DMS79 treated with DMSO at 0.1 percent for 48 hours (cell line): ENCODE measurements at regions not wholly inside any gene's neighbourhood (a gene's known extent, or its start where the extent isn't known, plus 50 kb on each side); places are given as distances from the start of the nearest gene placed in this dataset.

Experiments
- DNase-seq: peaks from one replicate; lab custom pipeline; 2025; lab: John Stamatoyannopoulos, UW

- DNase-seq = no peak
Measured at GRCh38 chr4:127162741-127163140, 470.0 kb upstream of the INTU start.

- DNase-seq = no peak
Measured at GRCh38 chr4:127165971-127166370, 466.8 kb upstream of the INTU start.

DNA sequence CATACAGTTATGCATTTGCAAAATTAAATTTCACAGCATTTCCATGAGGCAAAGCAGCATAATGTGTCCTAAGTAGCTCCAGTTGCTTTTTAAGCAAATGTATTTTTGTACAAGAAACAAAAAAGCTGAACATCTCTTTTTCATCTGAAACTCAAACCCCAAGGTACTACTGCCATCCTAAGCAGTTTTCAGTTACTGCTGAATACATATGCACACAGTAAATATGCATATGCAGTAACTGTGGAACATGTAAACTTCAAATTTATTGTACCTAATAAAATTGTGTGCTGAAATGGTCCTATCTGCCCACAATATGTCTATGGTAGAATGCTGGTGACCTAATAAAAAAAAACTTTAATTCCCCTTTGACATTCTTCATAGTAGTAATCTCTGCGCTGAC lies 458.6 kb upstream of the INTU start:
- no peak for DNase-seq

GRCh38 chr4:127174616-127175015 lies 458.1 kb upstream of the INTU start:
- DNase-seq = no peak

DNA sequence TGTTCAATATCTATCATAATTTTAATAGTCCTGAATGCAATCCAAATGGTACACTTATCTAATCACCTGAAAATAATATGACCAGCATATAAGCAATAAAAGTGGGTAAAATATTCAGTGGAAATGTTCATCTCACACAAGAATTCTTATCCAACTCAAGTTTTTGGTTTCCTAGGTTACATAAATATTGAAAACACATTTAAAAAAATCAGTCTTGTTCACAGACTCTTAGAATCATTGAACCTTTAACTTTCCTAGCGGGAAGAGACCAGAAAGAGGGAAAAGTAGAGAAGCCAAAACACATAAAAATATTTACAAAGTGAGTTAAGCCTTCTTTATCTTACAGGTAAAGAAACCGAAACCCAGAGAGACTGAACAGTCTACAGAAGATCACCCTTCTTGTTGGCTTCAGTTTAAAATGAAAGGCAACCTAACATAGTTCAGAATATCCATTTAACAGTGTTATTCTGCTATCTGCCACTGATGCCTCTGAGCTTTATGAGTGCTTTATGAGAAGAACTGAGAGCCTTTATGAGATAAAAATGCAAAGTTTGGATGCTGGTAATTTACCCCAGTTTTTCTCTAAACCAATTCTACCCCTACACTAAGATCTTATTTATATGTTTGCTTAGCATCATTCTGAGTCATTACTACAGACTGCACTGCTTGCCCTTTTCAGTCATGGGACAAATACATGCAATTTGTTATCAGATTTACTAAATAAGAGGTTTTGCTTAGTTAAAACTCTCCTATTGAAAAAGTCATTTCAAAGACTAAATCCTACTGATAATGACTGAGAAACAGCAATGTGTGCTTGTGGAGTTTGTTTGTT lies 453.3 kb upstream of the INTU start:
- DNase-seq = no peak

DNA sequence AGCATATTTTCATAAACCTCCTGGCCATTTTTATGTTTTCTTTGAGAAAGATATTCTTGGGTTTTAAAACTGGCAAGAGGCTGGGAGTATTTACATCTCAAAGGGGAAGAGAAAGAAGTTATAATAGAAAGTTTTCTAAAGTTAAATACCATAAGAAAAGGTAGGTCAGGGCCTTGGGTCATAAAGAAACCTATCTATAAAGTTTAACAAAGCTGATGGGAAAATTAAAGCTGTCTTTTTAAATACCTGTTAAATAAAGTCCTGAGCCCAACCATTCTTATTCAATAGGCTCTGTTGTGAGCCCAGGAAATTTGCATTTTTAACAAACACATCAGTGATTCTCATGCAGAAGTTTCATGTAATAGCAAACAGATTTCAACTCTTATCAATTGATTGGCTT lies 451.8 kb upstream of the INTU start:
- no peak for DNase-seq

DNA sequence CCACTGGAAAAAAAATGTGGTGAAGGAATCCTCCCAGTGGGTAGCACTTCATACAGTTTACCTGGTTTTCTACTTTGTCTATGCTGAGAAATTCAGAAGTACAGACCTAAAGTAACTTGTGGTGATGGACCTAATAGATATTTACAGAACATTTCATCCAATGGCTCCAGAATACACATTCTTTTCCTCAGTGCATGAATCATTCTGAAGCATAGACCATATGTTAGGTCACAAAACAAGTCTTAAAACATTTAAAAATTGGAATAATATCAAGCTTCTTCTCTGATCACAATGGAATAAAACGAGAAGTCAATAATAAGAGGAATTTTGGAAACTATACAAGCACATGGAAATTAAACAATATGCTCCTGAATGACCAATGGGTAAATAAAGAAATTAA lies 450.1 kb upstream of the INTU start:
- DNase-seq = no peak

DNA sequence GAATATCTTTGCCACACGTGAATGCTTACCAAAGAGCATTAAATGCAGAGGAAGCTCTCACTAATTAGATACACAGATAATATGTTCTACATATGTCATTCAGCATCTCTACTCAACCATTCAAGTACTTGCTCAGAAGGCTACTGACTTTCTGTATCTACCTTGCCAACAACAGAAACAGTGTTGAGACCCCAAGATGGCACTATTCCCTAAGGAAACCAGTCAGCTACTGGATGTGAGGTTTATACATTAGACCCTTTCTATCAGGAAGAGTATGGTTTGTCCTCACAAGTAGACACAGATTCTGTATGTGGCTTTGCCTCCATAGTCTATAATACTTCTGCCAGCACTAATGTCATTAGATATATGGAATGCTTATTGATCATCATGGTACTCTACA lies 443.9 kb upstream of the INTU start:
- no peak for DNase-seq

DNA sequence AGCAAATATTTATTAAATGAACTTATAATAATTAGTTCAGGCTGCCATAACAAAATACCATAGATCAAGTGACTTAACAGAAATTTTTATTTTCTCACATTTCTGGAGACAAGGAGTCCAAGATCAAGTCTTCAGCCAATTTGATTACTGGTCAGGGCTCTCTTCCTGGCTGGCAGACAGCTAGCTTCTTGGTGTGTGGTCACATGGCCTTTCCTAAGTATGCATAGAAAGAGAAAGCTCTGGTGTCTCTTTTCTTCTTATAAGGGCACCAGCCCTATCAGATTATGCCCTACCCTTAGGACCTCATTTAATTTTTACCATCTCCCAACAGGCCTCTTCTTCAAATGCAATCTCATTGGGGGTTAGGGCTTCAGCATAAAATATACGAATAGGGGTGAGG lies 438.5 kb upstream of the INTU start:
- DNase-seq = no peak

DNA sequence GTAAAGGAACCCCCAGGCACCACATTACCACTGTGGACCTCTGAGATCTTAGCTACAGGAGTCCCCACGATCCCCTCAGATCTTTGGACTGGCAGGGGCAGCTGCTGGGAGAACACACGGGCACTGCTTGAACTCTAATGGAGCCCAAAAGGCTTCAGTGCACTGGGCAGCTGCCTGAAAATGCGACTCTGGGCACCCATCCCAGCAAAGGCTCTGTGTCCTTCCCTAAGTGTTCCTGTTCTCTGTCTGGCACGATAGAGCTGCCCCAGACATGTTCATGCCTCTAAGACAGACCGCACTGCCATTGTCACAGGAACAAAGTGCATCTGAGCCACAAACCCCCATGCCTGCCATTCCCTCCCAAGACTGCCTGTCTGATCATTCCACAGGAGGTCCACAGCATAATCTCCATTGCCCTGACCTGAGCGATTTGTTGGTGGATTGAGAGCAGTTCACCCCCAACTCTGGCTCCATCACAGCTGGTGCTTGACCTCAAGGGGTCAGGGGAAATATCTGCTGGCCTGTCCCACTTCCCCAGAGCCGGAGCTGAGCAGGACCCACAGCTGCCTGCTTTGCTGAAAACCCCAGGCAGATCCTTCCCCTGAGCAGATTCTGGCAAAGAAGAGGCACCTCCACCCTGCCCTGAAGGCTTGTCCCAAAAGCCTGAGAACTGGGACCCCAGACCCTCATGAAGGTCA lies 436.0 kb upstream of the INTU start:
- no peak for DNase-seq

- DNase-seq = no peak
Measured at GRCh38 chr4:127203562-127204200, 429.1 kb upstream of the INTU start.

GRCh38 chr4:127204322-127204721 lies 428.4 kb upstream of the INTU start:
- DNase-seq = no peak

GRCh38 chr4:127209580-127210095 lies 423.1 kb upstream of the INTU start:
- no peak for DNase-seq

DNA sequence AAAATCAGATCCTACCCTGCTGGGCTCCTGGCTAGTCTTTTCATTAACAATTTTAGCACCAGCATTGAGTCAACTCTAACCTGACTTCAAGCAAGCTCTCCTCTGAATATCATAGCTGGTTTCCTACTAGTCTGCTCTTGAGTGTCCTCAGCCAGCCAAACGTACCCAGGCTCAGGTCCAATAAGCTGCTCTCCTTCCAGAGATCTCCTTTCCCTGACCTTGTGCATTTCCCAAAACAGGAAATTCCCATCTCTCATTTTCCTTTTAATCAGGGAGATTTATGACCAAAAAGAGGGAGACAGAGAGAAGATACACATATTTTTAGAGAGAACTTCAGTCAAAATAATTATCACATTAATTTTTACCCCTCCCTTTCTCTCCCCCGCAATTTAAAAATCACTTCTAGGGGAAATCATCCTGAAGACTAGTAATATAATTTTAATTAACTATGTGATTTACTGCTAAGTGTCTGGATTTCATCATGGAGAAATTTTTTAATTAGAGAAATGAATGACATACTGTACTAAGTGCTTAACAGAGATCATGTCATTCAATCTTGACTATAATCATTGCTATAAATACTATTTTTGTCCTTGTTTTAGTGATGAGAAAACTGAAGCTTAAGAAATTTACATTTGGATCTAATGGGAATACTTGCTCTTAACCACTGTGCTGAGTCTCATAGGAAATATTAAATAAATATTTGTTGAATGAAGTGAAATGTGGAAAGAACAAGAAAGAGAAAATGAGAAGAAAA lies 421.7 kb upstream of the INTU start:
- DNase-seq = no peak

GRCh38 chr4:127211650-127212560 lies 420.9 kb upstream of the INTU start:
- DNase-seq = no peak

DNA sequence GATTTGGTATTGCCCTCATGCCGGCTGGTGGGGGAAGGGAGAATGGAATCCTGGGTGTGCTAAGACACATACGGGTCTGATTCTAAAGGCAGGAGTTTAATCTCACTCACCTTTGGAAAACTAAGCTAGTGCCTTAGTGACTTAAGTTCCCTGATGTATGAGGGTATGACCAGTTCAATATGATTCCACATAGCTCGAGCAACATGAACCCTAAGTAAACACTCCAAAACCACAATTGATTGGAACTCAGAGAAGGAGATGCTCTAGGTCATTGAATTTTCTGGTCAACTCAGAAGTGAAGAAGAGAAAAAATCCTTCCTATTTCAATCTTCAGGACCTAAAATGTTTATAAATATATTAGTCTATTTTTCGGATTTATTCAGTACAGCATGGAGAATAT lies 420.1 kb upstream of the INTU start:
- no peak for DNase-seq

DNA sequence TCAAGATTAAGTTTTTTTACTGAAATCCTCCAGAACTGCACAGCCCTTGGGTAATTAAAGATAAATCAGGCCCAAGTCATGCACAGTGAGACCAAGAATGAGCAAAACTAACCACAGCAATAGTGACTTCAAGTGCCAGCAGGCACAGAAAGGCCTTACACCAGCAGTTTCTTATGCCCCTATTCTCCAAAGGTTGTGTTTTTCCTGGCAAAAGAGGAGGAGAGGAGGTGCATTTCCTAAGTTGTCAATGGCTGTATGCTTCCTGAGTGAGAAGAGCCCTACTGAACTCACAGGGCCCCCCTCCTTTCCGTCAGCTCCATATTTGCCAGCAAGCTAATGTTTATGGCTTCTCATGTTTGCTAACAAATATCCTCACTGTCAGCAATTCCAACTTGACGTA lies 418.7 kb upstream of the INTU start:
- DNase-seq = no peak

- DNase-seq = no peak
Measured at GRCh38 chr4:127214931-127215330, 417.8 kb upstream of the INTU start.

- DNase-seq = no peak
Measured at GRCh38 chr4:127217586-127218229, 415.0 kb upstream of the INTU start.

DNA sequence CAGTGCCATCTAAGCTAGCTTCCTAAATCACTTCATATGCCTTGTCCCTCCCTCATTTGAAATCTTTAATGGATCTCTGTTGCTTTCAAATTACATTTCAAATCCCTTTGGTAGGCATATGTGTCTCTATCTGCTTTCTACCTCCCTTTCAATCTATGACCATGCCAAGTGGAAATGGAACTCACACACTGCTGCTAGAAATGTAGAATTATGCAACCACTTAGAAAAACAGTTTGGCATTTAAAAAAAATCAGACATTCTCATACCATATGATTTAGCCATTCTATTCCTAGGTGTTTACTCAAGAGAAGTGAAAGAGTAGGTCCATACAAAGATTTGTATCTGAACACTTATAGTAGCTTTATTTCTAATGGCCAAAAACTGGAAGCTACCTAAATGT lies 413.5 kb upstream of the INTU start:
- DNase-seq = no peak

GRCh38 chr4:127224556-127224955 lies 408.2 kb upstream of the INTU start:
- DNase-seq = no peak
